GM19043 (cell line): ENCODE measurements at regions not wholly inside any gene's neighbourhood (a gene's known extent, or its start where the extent isn't known, plus 50 kb on each side); places are given as distances from the start of the nearest gene placed in this dataset.
"Not testable (repeated sequence)": the region's sequence is repeated elsewhere in the genome, so short reads cannot be mapped to it uniquely, and the experiment has no call there.

ENCODE experiments used
- ATAC-seq: cut with Tn5 transposase; IDR thresholded peaks from one replicate; pipeline ENCODE4 v1.9.1; 2021; ENCODE audit warnings: low read depth; ENCODE audit not compliant: unreplicated experiment

- ATAC-seq, result no peak
Measured at GRCh38 chr4:122973465-122973864, 51.1 kb upstream of the NUDT6 start.

- no peak for ATAC-seq
Measured at GRCh38 chr4:122976111-122976510, 53.7 kb upstream of the NUDT6 start.

GRCh38 chr4:122977103-122977502 lies 54.7 kb upstream of the NUDT6 start:
- ATAC-seq, result no peak

- no peak for ATAC-seq
Measured at GRCh38 chr4:122978109-122978508, 55.7 kb upstream of the NUDT6 start.

GRCh38 chr4:122978789-122979188 lies 56.4 kb upstream of the NUDT6 start:
- no peak for ATAC-seq

GRCh38 chr4:122980860-122981259 lies 58.5 kb upstream of the NUDT6 start:
- ATAC-seq, result no peak

- no peak for ATAC-seq
Measured at GRCh38 chr4:122988696-122989095, 66.3 kb upstream of the NUDT6 start.

GRCh38 chr4:122990891-122991290 lies 68.5 kb upstream of the NUDT6 start:
- no peak for ATAC-seq

GRCh38 chr4:122992057-122992456 lies 69.7 kb upstream of the NUDT6 start:
- no peak for ATAC-seq

- no peak for ATAC-seq
Measured at GRCh38 chr4:122992641-122993040, 70.2 kb upstream of the NUDT6 start.

- no peak for ATAC-seq
Measured at GRCh38 chr4:122996350-122996749, 74.0 kb upstream of the NUDT6 start.

GRCh38 chr4:122997463-122998101 lies 75.2 kb upstream of the NUDT6 start:
- no peak for ATAC-seq

GRCh38 chr4:123004079-123004478 lies 81.7 kb upstream of the NUDT6 start:
- ATAC-seq, result not testable (repeated sequence)

GRCh38 chr4:123005126-123005525 lies 82.7 kb upstream of the NUDT6 start:
- not testable (repeated sequence) for ATAC-seq

- no peak for ATAC-seq
Measured at GRCh38 chr4:123007679-123008078, 85.3 kb upstream of the NUDT6 start.

- ATAC-seq, result not testable (repeated sequence)
Measured at GRCh38 chr4:123012416-123012815, 90.0 kb upstream of the NUDT6 start.

GRCh38 chr4:123014038-123014437 lies 91.6 kb upstream of the NUDT6 start:
- ATAC-seq, result no peak

- no peak for ATAC-seq
Measured at GRCh38 chr4:123017078-123017477, 94.7 kb upstream of the NUDT6 start.

- ATAC-seq, result no peak
Measured at GRCh38 chr4:123017636-123018395, 95.4 kb upstream of the NUDT6 start.

- no peak for ATAC-seq
Measured at GRCh38 chr4:123018396-123018775, 96.0 kb upstream of the NUDT6 start.

GRCh38 chr4:123020285-123020684 lies 97.9 kb upstream of the NUDT6 start:
- ATAC-seq, result no peak

GRCh38 chr4:123023647-123024046 lies 101.2 kb upstream of the NUDT6 start:
- no peak for ATAC-seq
